Mesothelial cell of epicardium (in vitro differentiated cells): ENCODE measurements at regions not wholly inside any gene's neighbourhood (a gene's known extent, or its start where the extent isn't known, plus 50 kb on each side); places are given as distances from the start of the nearest gene placed in this dataset.

Experiments
- DNase-seq, 2 experiments: peaks; one replicate each; pipeline ENCODE4 v3.0.0; 2021; ENCODE audit warnings: low spot score in 2 of 2; ENCODE audit not compliant: unreplicated experiment in 2 of 2
- H3K27ac Mint-ChIP-seq: 2 replicates; pipeline ENCODE4 v1.8.0; 2021; ENCODE audit warnings: mixed read lengths
- H3K27me3 Mint-ChIP-seq: 2 replicates; pipeline ENCODE4 v1.8.0; 2021; ENCODE audit warnings: low read depth, mixed read lengths
- H3K36me3 Mint-ChIP-seq: 2 replicates; pipeline ENCODE4 v1.8.0; 2021; ENCODE audit warnings: mixed read lengths
- H3K4me1 Mint-ChIP-seq: 2 replicates; pipeline ENCODE4 v1.8.0; 2021; ENCODE audit warnings: mixed read lengths
- H3K4me3 Mint-ChIP-seq: 2 replicates; pipeline ENCODE4 v1.8.0; 2021; ENCODE audit warnings: mild to moderate bottlenecking, moderate library complexity, mixed read lengths
- H3K9me3 Mint-ChIP-seq: 2 replicates; pipeline ENCODE4 v1.8.0; 2021; ENCODE audit warnings: mixed read lengths
- TF ChIP-seq, protein P1 (sequence below): fragments of 200-600 bp; sonication (generic); IDR thresholded peaks from one replicate; pipeline ENCODE4 v1.5.0; 2021; ENCODE audit warnings: antibody characterized with exemption; ENCODE audit not compliant: unreplicated experiment

DNA sequence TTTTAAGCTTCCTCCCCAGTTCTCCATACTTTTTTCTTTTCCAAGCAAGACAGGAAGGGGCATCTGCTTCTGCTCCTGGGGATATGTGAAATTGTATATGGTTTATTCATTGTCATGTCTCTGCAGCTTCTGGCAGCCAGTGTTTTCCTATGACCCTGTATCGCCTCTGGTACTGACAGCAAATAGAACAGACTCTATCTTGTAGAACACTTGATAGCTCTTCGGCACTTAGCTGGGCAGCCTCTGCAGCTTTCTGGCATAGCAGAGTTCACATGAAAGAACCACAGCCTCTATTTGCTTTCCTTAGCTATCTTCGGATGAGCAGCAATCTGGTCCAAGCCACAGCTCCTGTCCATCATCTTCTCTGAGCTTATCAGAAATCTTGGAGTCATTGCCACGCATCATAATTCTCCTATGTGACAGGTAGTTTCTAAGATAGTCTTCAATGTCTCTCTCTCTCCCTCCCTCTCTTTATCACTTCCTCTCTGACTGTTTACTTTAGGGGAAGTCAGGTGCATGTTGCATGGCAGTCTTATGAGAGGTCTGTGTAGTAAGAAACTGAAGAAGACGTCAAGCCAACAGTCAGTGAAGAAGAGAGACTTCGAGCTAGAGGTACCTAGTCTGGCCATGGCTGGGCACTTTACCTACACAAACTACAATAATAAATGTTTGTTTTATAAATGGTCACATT, 627.7 kb upstream of the CDH2 start:
- Mint-ChIP-seq H3K27me3 (peaks cover 4% of the 10 kb centered on the region), H3K27ac (no peak overlapping the region), H3K9me3 (peaks cover 29% of the 10 kb centered on the region), H3K4me3 (no peak overlapping the region), H3K36me3 (peaks cover 7% of the 10 kb centered on the region), H3K4me1 (no peaks in the 10 kb centered on the region)
- TF ChIP-seq, protein P1, sequence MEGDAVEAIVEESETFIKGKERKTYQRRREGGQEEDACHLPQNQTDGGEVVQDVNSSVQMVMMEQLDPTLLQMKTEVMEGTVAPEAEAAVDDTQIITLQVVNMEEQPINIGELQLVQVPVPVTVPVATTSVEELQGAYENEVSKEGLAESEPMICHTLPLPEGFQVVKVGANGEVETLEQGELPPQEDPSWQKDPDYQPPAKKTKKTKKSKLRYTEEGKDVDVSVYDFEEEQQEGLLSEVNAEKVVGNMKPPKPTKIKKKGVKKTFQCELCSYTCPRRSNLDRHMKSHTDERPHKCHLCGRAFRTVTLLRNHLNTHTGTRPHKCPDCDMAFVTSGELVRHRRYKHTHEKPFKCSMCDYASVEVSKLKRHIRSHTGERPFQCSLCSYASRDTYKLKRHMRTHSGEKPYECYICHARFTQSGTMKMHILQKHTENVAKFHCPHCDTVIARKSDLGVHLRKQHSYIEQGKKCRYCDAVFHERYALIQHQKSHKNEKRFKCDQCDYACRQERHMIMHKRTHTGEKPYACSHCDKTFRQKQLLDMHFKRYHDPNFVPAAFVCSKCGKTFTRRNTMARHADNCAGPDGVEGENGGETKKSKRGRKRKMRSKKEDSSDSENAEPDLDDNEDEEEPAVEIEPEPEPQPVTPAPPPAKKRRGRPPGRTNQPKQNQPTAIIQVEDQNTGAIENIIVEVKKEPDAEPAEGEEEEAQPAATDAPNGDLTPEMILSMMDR, result no peak
- no peak for DNase-seq

DNA sequence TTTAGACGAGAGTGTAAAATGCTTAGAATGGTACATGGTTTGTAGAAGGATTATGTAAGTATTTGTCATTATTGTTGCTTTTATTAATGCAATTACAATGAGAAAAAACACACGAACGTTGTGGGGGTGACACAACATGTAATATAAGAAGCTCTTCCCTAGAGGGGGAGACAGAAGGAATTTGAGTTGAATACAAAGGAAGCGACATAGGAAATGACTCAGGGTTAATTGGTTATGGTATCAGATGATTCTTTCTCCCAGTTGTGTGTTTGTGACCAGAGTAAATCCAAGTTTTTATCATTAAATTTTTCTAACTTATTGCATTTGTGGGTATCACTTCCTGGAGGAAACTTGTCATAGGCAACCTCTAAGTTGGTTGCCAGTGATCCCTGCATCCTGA, 625.6 kb upstream of the CDH2 start:
- H3K27ac Mint-ChIP-seq, result no peak overlapping the region
- peaks cover 18% of the 10 kb centered on the region for H3K9me3 Mint-ChIP-seq
- TF ChIP-seq, protein P1, result no peak
- no peak for DNase-seq
- H3K4me3 Mint-ChIP-seq, result no peak overlapping the region
- H3K27me3 Mint-ChIP-seq, result peaks cover 8% of the 10 kb centered on the region
- H3K36me3 Mint-ChIP-seq, result peaks cover 2% of the 10 kb centered on the region
- no peaks in the 10 kb centered on the region for H3K4me1 Mint-ChIP-seq

DNA sequence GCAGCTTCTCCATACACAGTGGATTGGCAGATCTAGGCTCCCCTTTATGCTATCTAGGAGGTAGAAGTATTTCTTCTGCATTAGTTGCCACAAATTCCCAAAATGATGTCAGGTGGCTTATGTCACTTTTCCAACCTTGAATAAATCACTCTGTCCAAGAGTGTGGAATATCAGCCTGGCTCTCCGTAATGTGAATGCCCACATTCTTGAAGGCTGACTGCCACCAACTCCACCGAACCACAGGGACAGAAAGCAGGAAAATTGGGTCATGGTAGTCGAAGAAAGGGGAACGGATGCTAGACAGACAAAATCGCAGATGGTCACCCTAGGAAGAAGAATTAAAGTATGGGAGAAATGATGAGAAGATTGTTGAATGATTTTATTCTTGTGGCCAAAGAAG, 624.9 kb upstream of the CDH2 start:
- Mint-ChIP-seq H3K4me3 (no peak overlapping the region), H3K4me1 (no peaks in the 10 kb centered on the region), H3K9me3 (peaks cover 14% of the 10 kb centered on the region), H3K27ac (no peak overlapping the region), H3K27me3 (peaks cover 8% of the 10 kb centered on the region), H3K36me3 (no peaks in the 10 kb centered on the region)
- no peak for DNase-seq
- TF ChIP-seq, protein P1, result no peak

DNA sequence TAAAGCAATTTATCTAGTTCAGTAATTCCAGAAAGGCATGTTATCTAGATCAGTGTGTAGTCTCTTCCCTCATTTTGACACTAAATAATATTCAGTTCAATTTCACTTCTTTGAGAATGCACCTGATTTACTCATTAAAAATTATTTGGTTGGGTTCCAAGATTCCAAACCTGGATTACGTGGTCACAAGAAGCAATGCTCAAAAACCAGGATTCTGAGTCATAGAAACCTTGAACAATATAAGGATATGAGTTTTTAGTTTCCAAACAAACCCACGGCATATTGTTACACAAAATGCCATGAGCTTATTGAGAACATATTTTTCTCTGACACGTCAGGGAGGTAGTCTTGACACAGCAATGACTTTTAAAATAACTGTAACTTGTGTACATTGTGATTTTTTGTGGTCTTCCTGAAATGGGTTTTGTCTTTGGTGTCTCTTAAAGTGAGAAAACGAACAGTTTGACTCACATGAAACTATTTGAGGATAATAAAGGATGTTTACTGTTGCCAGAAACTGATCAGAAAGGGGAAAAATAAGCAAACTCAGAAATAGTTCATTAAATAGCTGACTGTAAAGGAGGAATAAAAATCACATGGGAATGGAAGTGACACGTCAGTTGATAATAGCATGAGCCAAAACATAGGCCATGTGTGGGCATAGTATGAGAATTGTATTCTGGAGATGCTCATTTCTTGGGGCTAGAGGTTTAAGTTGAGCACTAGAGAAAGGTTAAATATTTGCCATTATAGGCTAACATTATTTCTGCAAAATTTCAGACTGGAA, 617.7 kb upstream of the CDH2 start:
- peaks cover 35% of the 10 kb centered on the region for H3K4me1 Mint-ChIP-seq
- H3K36me3 Mint-ChIP-seq, result no peaks in the 10 kb centered on the region
- TF ChIP-seq, protein P1, result no peak
- no peaks in the 10 kb centered on the region for H3K9me3 Mint-ChIP-seq
- peak overlapping the region; percentile 41 for H3K27ac Mint-ChIP-seq
- no peak for DNase-seq
- H3K4me3 Mint-ChIP-seq, result no peak overlapping the region
- H3K27me3 Mint-ChIP-seq, result peaks cover 7% of the 10 kb centered on the region

DNA sequence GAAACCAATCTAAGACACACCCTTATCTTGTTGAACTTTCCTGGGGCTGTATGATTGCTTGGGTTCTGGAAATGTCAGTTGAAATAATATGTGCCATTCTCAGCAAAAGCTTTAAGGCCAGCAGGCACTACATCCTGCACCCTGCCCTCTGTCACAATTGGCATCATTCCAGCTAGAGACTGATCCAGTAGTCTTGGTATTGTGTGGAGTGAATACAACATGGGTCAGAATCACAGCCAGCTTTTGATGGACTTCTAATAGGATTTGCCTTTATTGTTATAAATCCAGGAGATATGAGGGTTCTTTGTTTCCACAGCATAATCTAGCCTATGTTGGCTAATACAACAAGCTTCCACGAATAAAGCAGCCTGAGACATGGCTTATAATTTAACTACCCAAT, 617.0 kb upstream of the CDH2 start:
- peaks cover 6% of the 10 kb centered on the region for H3K27me3 Mint-ChIP-seq
- H3K36me3 Mint-ChIP-seq, result no peaks in the 10 kb centered on the region
- no peak overlapping the region for H3K27ac Mint-ChIP-seq
- TF ChIP-seq, protein P1, result no peak
- no peak overlapping the region for H3K4me3 Mint-ChIP-seq
- no peak for DNase-seq
- H3K9me3 Mint-ChIP-seq, result no peaks in the 10 kb centered on the region
- H3K4me1 Mint-ChIP-seq, result peaks cover 40% of the 10 kb centered on the region
